ENCODE measurements at regions not wholly inside any gene's neighbourhood (a gene's known extent, or its start where the extent isn't known, plus 50 kb on each side); places are given as distances from the start of the nearest gene placed in this dataset.

- TF ChIP-seq EZH2 (IDR thresholded peaks at IDR 0.05; ENCODE audit: borderline replicate concordance, low read depth, low read length, severe bottlenecking), result no peak
- TF ChIP-seq CTCF (IDR thresholded peaks at IDR 0.05; ENCODE audit: extremely low read depth in 1 of 2, insufficient read depth in 1 of 2, low read depth in 1 of 2, low read length in 2 of 2), result no peak
- TF ChIP-seq POLR2A (IDR thresholded peaks at IDR 0.05; ENCODE audit: low read depth, low read length), result no peak
- TF ChIP-seq POLR2AphosphoS5 (IDR thresholded peaks at IDR 0.05; ENCODE audit: insufficient read depth, low read depth, low read length), result no peak
- TF ChIP-seq MAX (IDR thresholded peaks at IDR 0.05; ENCODE audit: insufficient read depth, insufficient read length), result no peak
- no peak for TF ChIP-seq JUN (IDR thresholded peaks at IDR 0.05; ENCODE audit: borderline replicate concordance, insufficient read depth, insufficient read length, low read depth)
- no peak for TF ChIP-seq MYC (IDR thresholded peaks at IDR 0.05; ENCODE audit: low read depth, low read length)
- TF ChIP-seq FOS (IDR thresholded peaks at IDR 0.05; ENCODE audit: borderline replicate concordance, insufficient read depth, low read length), result no peak
These were observed 847.1 kb downstream of the KCNT2 start for GRCh38 chr1:195761104-195761503.
